Psoas muscle (tissue), 7 donors: ENCODE measurements at regions not wholly inside any gene's neighbourhood (a gene's known extent, or its start where the extent isn't known, plus 50 kb on each side); places are given as distances from the start of the nearest gene placed in this dataset.

Source experiments
- ATAC-seq, 4 donors: fragments of 200-7000 bp; cut with Tn5 transposase; one replicate each; pipeline ENCODE4 v1.9.1; 2020; ENCODE audit warnings: moderate library complexity in 3 of 4, mild to moderate bottlenecking in 2 of 4
- DNase-seq, 2 donors: peaks; one replicate each; pipeline ENCODE4 v3.0.0-alpha.2; 2020
- H3K27ac ChIP-seq: fragments of 200-600 bp; one replicate; pipeline ENCODE4 v1.8.0; 2022
- H3K27me3 ChIP-seq, 3 donors: fragments of 200-600 bp in 1 of 3; one replicate each; pipeline versions ENCODE4 v1.6.1 to v1.8.0; 2013 to 2022; ENCODE audit warnings: low read length in 2 of 3, mild to moderate bottlenecking in 2 of 3, moderate library complexity in 1 of 3; ENCODE audit not compliant: insufficient read depth in 3 of 3
- H3K36me3 ChIP-seq, 2 donors: fragments of 200-600 bp in 1 of 2; one replicate each; pipeline versions ENCODE4 v1.6.1 to v1.8.0; 2013 to 2022; ENCODE audit warnings: low read depth in 1 of 2, mild to moderate bottlenecking in 1 of 2, moderate library complexity in 1 of 2; ENCODE audit not compliant: insufficient read depth in 1 of 2
- H3K4me1 ChIP-seq: fragments of 200-600 bp; one replicate; pipeline ENCODE4 v1.8.0; 2022
- H3K4me3 ChIP-seq: fragments of 200-600 bp; one replicate; pipeline ENCODE4 v1.8.0; 2022; ENCODE audit warnings: mild to moderate bottlenecking
- H3K9me3 ChIP-seq: fragments of 200-600 bp; one replicate; pipeline ENCODE4 v1.8.0; 2022
- WGBS, 3 donors: extraction: QIAGEN DNeasy Blood & Tissue Kit; methylation state at CpG; one replicate each; pipeline versions ENCODE4 v1.1.6 to v1.1.7; 2013; 5-methylcytosine and 5-hydroxymethylcytosine counted together
- intact Hi-C, 2 donors: fragments of 100-400 bp; cut with DNase I; formaldehyde crosslinking; loops; one replicate each; pipeline versions ENCODE4 v1.11.0 to v1.14.2; 2022
- TF ChIP-seq, protein P1 (sequence below): fragments of 200-600 bp; IDR thresholded peaks from one replicate; pipeline ENCODE4 v1.8.0; 2022; ENCODE audit warnings: antibody characterized with exemption
- donor health status: healthy with polysubstance abuse.
- donor health status: DM: no; HTN: no; CAD: no; lungs with moderate emphysema.
- donor health status: Bipolar disorder and iron deficiency.
- donor health status: healthy.
- donor health status: DM: yes; HTN: yes; CAD: no.
- donor health status: DM: no; HTN: no; CAD: no.
- donor health status: DM: yes; HTN: yes; CAD: no.

- 67 to 90% (median 81%) methylated on average over 1 of the region's 1 CpG for WGBS, 3 donors
- ATAC-seq (no peak), DNase-seq (no peak)
- intact Hi-C loops = no loop called here
- H3K4me3 ChIP-seq = no peak overlapping the region
- no peaks in the 10 kb centered on the region for H3K4me1 ChIP-seq
- H3K9me3 ChIP-seq = no peaks in the 10 kb centered on the region
- H3K27ac ChIP-seq = no peak overlapping the region
- TF ChIP-seq, protein P1, sequence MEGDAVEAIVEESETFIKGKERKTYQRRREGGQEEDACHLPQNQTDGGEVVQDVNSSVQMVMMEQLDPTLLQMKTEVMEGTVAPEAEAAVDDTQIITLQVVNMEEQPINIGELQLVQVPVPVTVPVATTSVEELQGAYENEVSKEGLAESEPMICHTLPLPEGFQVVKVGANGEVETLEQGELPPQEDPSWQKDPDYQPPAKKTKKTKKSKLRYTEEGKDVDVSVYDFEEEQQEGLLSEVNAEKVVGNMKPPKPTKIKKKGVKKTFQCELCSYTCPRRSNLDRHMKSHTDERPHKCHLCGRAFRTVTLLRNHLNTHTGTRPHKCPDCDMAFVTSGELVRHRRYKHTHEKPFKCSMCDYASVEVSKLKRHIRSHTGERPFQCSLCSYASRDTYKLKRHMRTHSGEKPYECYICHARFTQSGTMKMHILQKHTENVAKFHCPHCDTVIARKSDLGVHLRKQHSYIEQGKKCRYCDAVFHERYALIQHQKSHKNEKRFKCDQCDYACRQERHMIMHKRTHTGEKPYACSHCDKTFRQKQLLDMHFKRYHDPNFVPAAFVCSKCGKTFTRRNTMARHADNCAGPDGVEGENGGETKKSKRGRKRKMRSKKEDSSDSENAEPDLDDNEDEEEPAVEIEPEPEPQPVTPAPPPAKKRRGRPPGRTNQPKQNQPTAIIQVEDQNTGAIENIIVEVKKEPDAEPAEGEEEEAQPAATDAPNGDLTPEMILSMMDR = no peak
- H3K27me3 ChIP-seq = no peaks in the 10 kb centered on the region
- H3K36me3 ChIP-seq = no peaks in the 10 kb centered on the region
Measured at GRCh38 chr6:113489952-113490746, 367.0 kb upstream of the MARCKS start.

DNA sequence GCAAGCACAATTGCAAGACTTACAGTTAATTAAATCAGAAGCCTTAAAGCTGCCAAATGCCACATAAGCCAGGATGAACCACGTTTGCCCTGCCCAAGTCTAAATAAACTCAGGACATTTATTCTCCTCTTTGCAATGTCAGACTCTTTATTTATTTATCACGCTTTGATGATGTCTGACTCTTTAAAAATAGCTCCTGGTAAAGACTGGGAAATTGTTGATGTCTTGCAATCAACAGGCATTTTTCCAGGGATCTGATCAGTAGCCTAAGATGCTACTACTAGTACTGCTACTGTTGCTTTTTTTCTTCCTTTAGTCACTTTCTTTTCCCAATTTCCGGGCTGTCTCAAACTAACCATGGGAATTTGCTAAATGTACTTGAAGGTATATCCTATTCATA lies 365.8 kb upstream of the MARCKS start:
- no peaks in the 10 kb centered on the region for H3K27me3 ChIP-seq
- WGBS, 3 donors = 62 to 75% (median 68%) methylated on average over 3 of the region's 3 CpGs
- TF ChIP-seq, protein P1 = no peak
- no peak for DNase-seq
- no peaks in the 10 kb centered on the region for H3K36me3 ChIP-seq
- no peak overlapping the region for H3K4me3 ChIP-seq
- H3K27ac ChIP-seq = no peak overlapping the region
- H3K4me1 ChIP-seq = no peaks in the 10 kb centered on the region
- ATAC-seq = peak in 1 of 4 donors; percentile 24
- intact Hi-C loops = no loop called here
- no peaks in the 10 kb centered on the region for H3K9me3 ChIP-seq

GRCh38 chr6:113493991-113494390 lies 363.2 kb upstream of the MARCKS start:
- TF ChIP-seq, protein P1 = no peak
- WGBS, 3 donors = 93 to 94% (median 94%) methylated on average over 2 of the region's 2 CpGs
- intact Hi-C loops = no loop called here

DNA sequence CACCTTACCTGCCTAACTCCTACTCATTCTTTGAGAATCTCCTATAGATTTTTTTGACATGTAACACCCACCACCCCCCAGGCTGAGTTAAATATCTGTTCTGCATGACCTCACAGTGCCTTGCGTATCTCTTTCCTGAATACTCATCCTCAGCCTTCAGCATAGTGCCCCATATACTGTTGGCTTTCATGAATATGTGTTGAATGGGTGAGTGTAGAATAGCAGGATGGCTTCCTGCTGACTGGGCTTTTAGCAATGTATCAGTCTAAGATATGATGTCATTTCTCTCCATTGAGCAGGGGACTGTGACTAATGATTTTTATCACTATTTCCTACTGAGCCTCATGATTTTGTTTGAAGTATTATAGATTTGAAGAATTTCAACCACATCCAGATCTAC lies 361.6 kb upstream of the MARCKS start:
- H3K4me3 ChIP-seq = no peak overlapping the region
- no peak for DNase-seq
- intact Hi-C loops = no loop called here
- 88 to 100% (median 96%) methylated on average over 1 of the region's 1 CpG for WGBS, 3 donors
- no peaks in the 10 kb centered on the region for H3K36me3 ChIP-seq
- TF ChIP-seq, protein P1 = no peak
- no peak for ATAC-seq
- H3K9me3 ChIP-seq = no peaks in the 10 kb centered on the region
- H3K4me1 ChIP-seq = no peaks in the 10 kb centered on the region
- no peaks in the 10 kb centered on the region for H3K27me3 ChIP-seq
- H3K27ac ChIP-seq = no peak overlapping the region

More at GRCh38 chr6:113493991-113494390, 363.2 kb upstream of the MARCKS start:
- Histone ChIP-seq H3K36me3 (no peaks in the 10 kb centered on the region), H3K27me3 (no peaks in the 10 kb centered on the region), H3K4me1 (no peaks in the 10 kb centered on the region), H3K9me3 (no peaks in the 10 kb centered on the region), H3K4me3 (no peak overlapping the region), H3K27ac (no peak overlapping the region)
- DNase-seq = no peak
- no peak for ATAC-seq

DNA sequence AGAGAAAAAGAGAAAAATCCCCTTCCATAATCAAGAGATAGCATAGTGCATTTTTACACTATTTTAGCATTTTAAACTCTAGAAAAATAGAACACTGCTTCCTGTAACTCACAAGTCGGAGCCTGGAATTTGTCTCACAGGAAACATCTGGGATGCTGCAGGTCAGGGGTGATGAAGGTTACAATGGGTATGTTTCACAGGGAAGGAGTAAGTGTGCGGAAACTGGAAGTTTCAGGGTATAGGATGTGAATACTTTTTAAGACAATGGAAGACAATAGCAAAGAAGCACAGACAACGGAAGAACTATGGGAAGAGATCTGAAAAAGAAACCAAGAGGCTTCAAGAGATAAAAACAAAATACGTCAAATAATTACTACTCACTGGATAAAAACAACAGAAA lies 361.0 kb upstream of the MARCKS start:
- TF ChIP-seq, protein P1 = no peak
- no peak for DNase-seq
- H3K4me1 ChIP-seq = no peaks in the 10 kb centered on the region
- 59 to 66% (median 64%) methylated on average over 4 of the region's 4 CpGs for WGBS, 3 donors
- H3K9me3 ChIP-seq = no peaks in the 10 kb centered on the region
- no peak overlapping the region for H3K27ac ChIP-seq
- intact Hi-C loops = no loop called here
- H3K27me3 ChIP-seq = no peaks in the 10 kb centered on the region
- no peak for ATAC-seq
- H3K36me3 ChIP-seq = no peaks in the 10 kb centered on the region
- H3K4me3 ChIP-seq = no peak overlapping the region
